ENCODE measurements at regions not wholly inside any gene's neighbourhood (a gene's known extent, or its start where the extent isn't known, plus 50 kb on each side); places are given as distances from the start of the nearest gene placed in this dataset.

- no peaks in the 10 kb centered on the region for H3K4me1 ChIP-seq (ENCODE audit: low read depth)
- H3K27ac ChIP-seq: no peak overlapping the region
- no peak for TF ChIP-seq CTCF (IDR thresholded peaks at IDR 0.05; ENCODE audit: low read depth, low read length)
- no peak for DNase-seq (ENCODE audit: low read depth in 1 of 2, low spot score in 1 of 2)
- H3K9me3 ChIP-seq (ENCODE audit: low read depth): no peaks in the 10 kb centered on the region
- no peak overlapping the region for H3K4me3 ChIP-seq
- H3K27me3 ChIP-seq: no peaks in the 10 kb centered on the region
- no peaks in the 10 kb centered on the region for H3K36me3 ChIP-seq
These were observed 109.2 kb upstream of the NXT1 start for GRCh38 chr20:23241416-23241815.

DNA sequence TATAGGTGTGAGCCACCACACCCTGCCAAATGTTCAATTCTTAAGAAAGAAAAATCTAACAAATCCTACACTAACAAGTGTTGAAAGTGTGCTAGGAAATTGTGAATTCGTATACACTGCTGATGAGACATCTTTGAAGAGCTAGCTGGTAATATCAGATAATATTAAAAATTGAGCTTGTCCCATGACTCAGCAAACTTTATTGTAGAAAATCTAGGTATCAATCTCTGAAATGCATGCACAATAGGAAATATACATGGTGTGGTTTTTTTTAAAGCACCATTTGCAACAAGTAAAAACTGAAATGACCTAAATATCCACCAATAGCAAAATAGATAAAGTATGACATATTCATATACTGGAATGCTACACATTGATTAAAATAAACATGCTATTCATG, 110.1 kb upstream of the NXT1 start:
- Histone ChIP-seq H3K4me3 (no peak overlapping the region), H3K27me3 (no peaks in the 10 kb centered on the region), H3K4me1 (ENCODE audit: low read depth) (no peaks in the 10 kb centered on the region), H3K36me3 (no peaks in the 10 kb centered on the region), H3K9me3 (ENCODE audit: low read depth) (no peaks in the 10 kb centered on the region), H3K27ac (no peak overlapping the region)
- no peak for DNase-seq (ENCODE audit: low read depth in 1 of 2, low spot score in 1 of 2)
- TF ChIP-seq CTCF (IDR thresholded peaks at IDR 0.05; ENCODE audit: low read depth, low read length): no peak

GRCh38 chr20:23237201-23237600, 113.4 kb upstream of the NXT1 start:
- no peaks in the 10 kb centered on the region for H3K4me1 ChIP-seq (ENCODE audit: low read depth)
- no peaks in the 10 kb centered on the region for H3K9me3 ChIP-seq (ENCODE audit: low read depth)
- H3K27ac ChIP-seq: no peak overlapping the region
- H3K36me3 ChIP-seq: no peaks in the 10 kb centered on the region
- TF ChIP-seq CTCF (IDR thresholded peaks at IDR 0.05; ENCODE audit: low read depth, low read length): no peak
- no peak overlapping the region for H3K4me3 ChIP-seq
- DNase-seq (ENCODE audit: low read depth in 1 of 2, low spot score in 1 of 2): no peak
- H3K27me3 ChIP-seq: no peaks in the 10 kb centered on the region

- TF ChIP-seq CTCF (IDR thresholded peaks at IDR 0.05; ENCODE audit: low read depth, low read length): peak; percentile 83
- no peaks in the 10 kb centered on the region for H3K36me3 ChIP-seq
- no peaks in the 10 kb centered on the region for H3K9me3 ChIP-seq (ENCODE audit: low read depth)
- H3K4me1 ChIP-seq (ENCODE audit: low read depth): no peaks in the 10 kb centered on the region
- DNase-seq (ENCODE audit: low read depth in 1 of 2, low spot score in 1 of 2): peak; percentile 74 to 81
- H3K27ac ChIP-seq: no peak overlapping the region
- no peak overlapping the region for H3K4me3 ChIP-seq
- H3K27me3 ChIP-seq: no peaks in the 10 kb centered on the region
These were observed 115.2 kb upstream of the NXT1 start for GRCh38 chr20:23235173-23236027.

DNA sequence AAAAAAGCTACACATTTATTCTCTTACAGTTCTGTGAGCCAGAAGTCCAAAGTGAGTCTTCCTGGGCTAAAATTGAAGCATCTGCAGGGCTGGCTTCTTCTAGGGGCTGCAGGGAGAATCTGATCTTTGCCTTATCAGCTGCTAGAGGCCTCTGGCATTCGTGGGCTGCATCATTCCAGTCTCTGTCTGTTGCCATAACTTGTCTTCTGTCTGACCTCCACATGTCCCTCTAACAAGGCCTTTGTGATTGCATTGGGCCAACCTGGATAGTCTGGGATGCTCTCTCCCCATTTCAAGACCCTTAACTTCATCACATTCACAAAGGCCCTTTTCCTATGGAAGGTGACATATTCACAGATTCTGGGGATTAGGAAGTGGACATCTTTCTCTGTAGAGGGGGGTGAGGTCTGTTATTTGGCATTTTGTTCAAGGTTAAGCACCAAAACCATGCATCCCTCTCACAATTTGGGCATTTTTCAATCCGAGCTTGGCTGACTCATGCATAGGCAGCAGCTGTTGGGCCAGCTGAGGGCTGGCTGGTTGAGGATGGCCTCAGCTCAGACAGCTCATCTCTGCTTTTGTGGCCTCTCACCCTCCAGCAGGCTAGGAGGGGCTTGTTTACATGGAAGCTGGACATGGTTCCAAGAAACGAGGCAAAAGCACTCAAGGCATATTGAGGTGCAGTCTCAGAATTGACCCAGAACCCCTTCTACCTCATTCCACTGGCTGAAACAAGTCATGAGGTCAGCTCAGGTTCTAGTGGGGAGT, 116.1 kb upstream of the NXT1 start:
- H3K4me3 ChIP-seq: no peak overlapping the region
- no peak for TF ChIP-seq CTCF (IDR thresholded peaks at IDR 0.05; ENCODE audit: low read depth, low read length)
- H3K27me3 ChIP-seq: no peaks in the 10 kb centered on the region
- H3K4me1 ChIP-seq (ENCODE audit: low read depth): no peaks in the 10 kb centered on the region
- no peaks in the 10 kb centered on the region for H3K9me3 ChIP-seq (ENCODE audit: low read depth)
- no peak overlapping the region for H3K27ac ChIP-seq
- no peaks in the 10 kb centered on the region for H3K36me3 ChIP-seq
- DNase-seq (ENCODE audit: low read depth in 1 of 2, low spot score in 1 of 2): peak in 1 of 2 donors; percentile 29
